GM20431 (cell line): ENCODE measurements at regions not wholly inside any gene's neighbourhood (a gene's known extent, or its start where the extent isn't known, plus 50 kb on each side); places are given as distances from the start of the nearest gene placed in this dataset.
"Not testable (repeated sequence)": the region's sequence is repeated elsewhere in the genome, so short reads cannot be mapped to it uniquely, and the experiment has no call there.

Experiments used
- in situ Hi-C: fragments of 300-500 bp; cut with MseI, MboI; formaldehyde crosslinking; loops from one replicate; pipeline ENCODE4 v1.15.0; 2020; ENCODE audit warnings: low sequenced_read_pairs; ENCODE audit not compliant: unreplicated experiment

- in situ Hi-C loops: no loop called here
These were observed 79.7 kb upstream of the KCTD1 start for GRCh38 chr18:26628017-26628416.

GRCh38 chr18:26624443-26624842 lies 76.1 kb upstream of the KCTD1 start:
- in situ Hi-C loops: no loop called here

- in situ Hi-C loops: not testable (repeated sequence)
These were observed 75.0 kb upstream of the KCTD1 start for GRCh38 chr18:26623314-26623713.

- in situ Hi-C loops: no loop called here
These were observed 73.0 kb upstream of the KCTD1 start for GRCh38 chr18:26621161-26622026.

GRCh38 chr18:26619350-26619749 lies 71.0 kb upstream of the KCTD1 start:
- in situ Hi-C loops: no loop called here

GRCh38 chr18:26618135-26618534 lies 69.8 kb upstream of the KCTD1 start:
- in situ Hi-C loops: no loop called here

- in situ Hi-C loops: no loop called here
These were observed 68.8 kb upstream of the KCTD1 start for GRCh38 chr18:26617151-26617554.

GRCh38 chr18:26614374-26614773 lies 66.0 kb upstream of the KCTD1 start:
- in situ Hi-C loops: no loop called here
